Activated CD4-positive, alpha-beta memory T cell treated with anti-CD3 and anti-CD28 coated beads, Interleukin-2, amount 10 ng/mL, durations not matched to agents 7 days and 5 days (primary cell): ENCODE measurements at regions not wholly inside any gene's neighbourhood (a gene's known extent, or its start where the extent isn't known, plus 50 kb on each side); places are given as distances from the start of the nearest gene placed in this dataset.
"Not testable (repeated sequence)": the region's sequence is repeated elsewhere in the genome, so short reads cannot be mapped to it uniquely, and the experiment has no call there.

Experiments
- CTCF ChIA-PET: fragments of 350-600 bp; sonication (Branson Sonifier 250); formaldehyde crosslinking; loops from one replicate; lab custom pipeline; 2021; ENCODE audit warnings: antibody characterized with exemption, inconsistent platforms; lab: Charles Lee
- POLR2A ChIA-PET: fragments of 350-600 bp; sonication (Branson Sonifier 250); formaldehyde crosslinking; loops from one replicate; lab custom pipeline; 2021; ENCODE audit warnings: antibody characterized with exemption; lab: Charles Lee
- DNase-seq: peaks from one replicate; pipeline ENCODE4 v3.0.0-alpha.2; 2020
- H3K27ac Mint-ChIP-seq: one replicate; pipeline ENCODE4 v1.8.0; 2021; ENCODE audit warnings: mild to moderate bottlenecking, mixed read lengths
- H3K27me3 Mint-ChIP-seq: one replicate; pipeline ENCODE4 v1.8.0; 2021; ENCODE audit warnings: mixed read lengths
- H3K36me3 Mint-ChIP-seq: one replicate; pipeline ENCODE4 v1.8.0; 2021; ENCODE audit warnings: low read depth, mixed read lengths
- H3K4me1 Mint-ChIP-seq: one replicate; pipeline ENCODE4 v1.8.0; 2021; ENCODE audit warnings: mixed read lengths
- H3K4me3 Mint-ChIP-seq: one replicate; pipeline ENCODE4 v1.8.0; 2021; ENCODE audit warnings: mild to moderate bottlenecking, mixed read lengths
- H3K9me3 Mint-ChIP-seq: one replicate; pipeline ENCODE4 v1.8.0; 2021; ENCODE audit warnings: mixed read lengths

- Mint-ChIP-seq H3K27ac (no peak overlapping the region), H3K4me1 (no peaks in the 10 kb centered on the region), H3K36me3 (no peaks in the 10 kb centered on the region), H3K4me3 (no peak overlapping the region), H3K27me3 (no peaks in the 10 kb centered on the region), H3K9me3 (peaks cover 13% of the 10 kb centered on the region)
- no peak for DNase-seq
- POLR2A ChIA-PET = no interaction called here
- CTCF ChIA-PET = no interaction called here
These were observed 663.4 kb downstream of the KHDRBS2 start for GRCh38 chr6:61622601-61623000.

- ChIA-PET CTCF (no interaction called here), POLR2A (no interaction called here)
- Mint-ChIP-seq H3K4me3 (no peak overlapping the region), H3K27ac (no peak overlapping the region), H3K27me3 (no peaks in the 10 kb centered on the region), H3K4me1 (no peaks in the 10 kb centered on the region), H3K36me3 (no peaks in the 10 kb centered on the region), H3K9me3 (peaks cover 5% of the 10 kb centered on the region)
- DNase-seq = no peak
These were observed 671.9 kb downstream of the KHDRBS2 start for GRCh38 chr6:61614119-61614518.

DNA sequence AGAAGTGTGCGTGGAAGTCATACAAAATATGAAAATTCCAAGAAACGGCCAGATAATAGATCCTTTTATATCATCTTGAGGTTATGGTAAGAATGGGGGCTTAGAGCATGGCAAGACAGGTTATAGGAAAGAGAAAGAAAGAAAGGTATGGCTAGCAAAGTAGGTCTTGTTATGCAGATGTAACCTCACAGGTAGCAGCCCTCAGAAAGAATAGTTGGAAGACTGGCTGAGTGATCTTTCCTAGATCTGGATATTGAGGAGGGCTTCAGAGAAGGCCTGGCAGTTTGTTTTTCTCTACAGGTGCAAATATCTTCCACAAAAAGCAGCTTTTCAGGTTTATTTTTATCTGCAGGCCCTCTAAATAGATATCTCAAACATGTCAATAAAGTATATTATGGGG, 679.5 kb downstream of the KHDRBS2 start:
- DNase-seq = no peak
- ChIA-PET POLR2A (no interaction called here), CTCF (no interaction called here)
- Mint-ChIP-seq H3K9me3 (peaks cover 23% of the 10 kb centered on the region), H3K27ac (no peak overlapping the region), H3K36me3 (no peaks in the 10 kb centered on the region), H3K4me3 (no peak overlapping the region), H3K4me1 (no peaks in the 10 kb centered on the region), H3K27me3 (no peaks in the 10 kb centered on the region)

- H3K27ac Mint-ChIP-seq, H3K4me3 Mint-ChIP-seq, H3K27me3 Mint-ChIP-seq, H3K36me3 Mint-ChIP-seq, DNase-seq, H3K4me1 Mint-ChIP-seq, POLR2A ChIA-PET, CTCF ChIA-PET: not testable (repeated sequence)
- H3K9me3 Mint-ChIP-seq = peaks cover 25% of the 10 kb centered on the region
These were observed 680.2 kb downstream of the KHDRBS2 start for GRCh38 chr6:61605851-61606250.

- H3K4me3 Mint-ChIP-seq, DNase-seq, CTCF ChIA-PET, H3K27ac Mint-ChIP-seq, H3K36me3 Mint-ChIP-seq, POLR2A ChIA-PET, H3K27me3 Mint-ChIP-seq, H3K4me1 Mint-ChIP-seq: not testable (repeated sequence)
- peaks cover 32% of the 10 kb centered on the region for H3K9me3 Mint-ChIP-seq
These were observed 683.9 kb downstream of the KHDRBS2 start for GRCh38 chr6:61602171-61602570.

GRCh38 chr6:61592238-61592637, 693.8 kb downstream of the KHDRBS2 start:
- Mint-ChIP-seq H3K27me3 (no peaks in the 10 kb centered on the region), H3K4me3 (no peak overlapping the region), H3K4me1 (no peaks in the 10 kb centered on the region), H3K9me3 (peaks cover 10% of the 10 kb centered on the region), H3K27ac (no peak overlapping the region), H3K36me3 (no peaks in the 10 kb centered on the region)
- POLR2A ChIA-PET = no interaction called here
- CTCF ChIA-PET = no interaction called here
- DNase-seq = no peak

DNA sequence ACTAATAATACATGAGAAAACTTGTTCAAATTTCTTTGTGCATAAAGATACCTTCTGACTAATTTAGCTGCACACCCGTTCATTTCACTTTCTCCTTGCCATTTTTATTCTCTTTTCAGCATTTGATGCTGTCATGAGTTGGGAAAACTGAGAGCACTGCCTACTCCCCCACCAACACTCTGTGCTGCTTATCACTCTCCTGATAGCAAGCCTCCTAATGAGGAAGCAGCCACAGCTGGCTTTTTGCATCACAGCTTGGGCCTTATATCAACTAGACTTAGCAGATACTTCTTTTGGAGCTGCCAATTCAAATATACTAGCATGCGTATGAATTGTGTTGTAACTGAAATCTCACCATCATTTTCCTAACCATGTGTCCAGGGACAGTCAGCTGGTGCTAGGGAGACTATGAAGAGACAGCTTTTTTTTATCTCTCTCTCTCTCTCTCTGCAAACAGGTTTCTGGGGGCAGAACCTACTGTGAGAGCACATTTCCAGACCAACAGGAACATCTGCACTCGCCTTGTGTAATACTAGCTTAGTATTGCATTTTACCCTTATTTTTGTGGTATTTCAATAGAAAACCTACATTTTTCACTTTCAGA, 699.0 kb downstream of the KHDRBS2 start:
- Mint-ChIP-seq H3K27ac (no peak overlapping the region), H3K4me3 (no peak overlapping the region), H3K9me3 (peaks cover 8% of the 10 kb centered on the region), H3K27me3 (no peaks in the 10 kb centered on the region), H3K4me1 (no peaks in the 10 kb centered on the region), H3K36me3 (no peaks in the 10 kb centered on the region)
- no peak for DNase-seq
- ChIA-PET POLR2A (no interaction called here), CTCF (interaction anchor here (0.6 kb wide), 1 partner anchor 258 kb away, joined by 3 read pairs; no protein-coding TSS in a partner anchor)

DNA sequence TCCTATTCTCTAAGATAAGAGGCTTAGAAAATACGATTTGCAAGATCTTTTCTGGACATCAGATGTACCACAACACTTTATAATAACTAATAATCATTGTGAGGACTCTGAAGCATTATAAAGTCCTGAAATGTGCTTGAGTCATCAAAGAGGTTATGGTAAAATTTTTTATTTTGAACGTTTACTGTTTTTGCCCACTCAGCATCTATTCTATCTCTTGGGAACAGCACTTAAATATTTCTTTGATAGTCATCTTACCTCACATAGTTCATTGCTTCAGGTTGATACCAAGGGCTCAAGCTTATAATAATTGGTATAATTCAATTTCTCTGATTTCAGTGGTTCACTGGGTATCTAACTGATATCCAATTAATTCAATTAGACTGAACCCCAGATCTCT, 700.5 kb downstream of the KHDRBS2 start:
- ChIA-PET POLR2A (no interaction called here), CTCF (no interaction called here)
- DNase-seq = no peak
- Mint-ChIP-seq H3K36me3 (no peaks in the 10 kb centered on the region), H3K27me3 (no peaks in the 10 kb centered on the region), H3K9me3 (peaks cover 5% of the 10 kb centered on the region), H3K4me3 (no peak overlapping the region), H3K4me1 (no peaks in the 10 kb centered on the region), H3K27ac (no peak overlapping the region)

DNA sequence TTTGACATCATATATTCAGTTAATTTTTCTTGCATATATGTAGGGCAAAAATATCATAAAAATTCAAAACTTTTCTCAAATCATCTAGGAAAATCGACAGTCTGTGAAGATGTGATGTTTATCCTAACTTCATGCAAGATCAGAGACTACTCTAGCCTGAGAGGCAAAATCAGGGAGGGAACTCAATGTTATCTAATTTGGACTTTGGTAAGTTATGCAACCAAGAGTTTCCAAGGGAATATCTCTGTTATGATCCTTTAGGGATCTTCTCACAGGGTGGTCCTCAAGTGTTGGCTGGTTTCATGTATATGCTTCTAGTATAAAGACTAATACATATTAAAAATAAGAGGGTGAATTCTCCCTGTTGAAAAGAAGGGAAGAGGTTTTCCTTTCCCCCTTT, 723.9 kb downstream of the KHDRBS2 start:
- peaks cover 24% of the 10 kb centered on the region for H3K9me3 Mint-ChIP-seq
- ChIA-PET CTCF (no interaction called here), POLR2A (no interaction called here)
- no peak overlapping the region for H3K4me3 Mint-ChIP-seq
- no peak for DNase-seq
- H3K4me1 Mint-ChIP-seq = no peaks in the 10 kb centered on the region
- H3K36me3 Mint-ChIP-seq = no peaks in the 10 kb centered on the region
- no peak overlapping the region for H3K27ac Mint-ChIP-seq
- H3K27me3 Mint-ChIP-seq = no peaks in the 10 kb centered on the region

- peaks cover 20% of the 10 kb centered on the region for H3K9me3 Mint-ChIP-seq
- no peak for DNase-seq
- H3K27me3 Mint-ChIP-seq = no peaks in the 10 kb centered on the region
- POLR2A ChIA-PET = no interaction called here
- H3K36me3 Mint-ChIP-seq = no peaks in the 10 kb centered on the region
- H3K27ac Mint-ChIP-seq = no peak overlapping the region
- H3K4me1 Mint-ChIP-seq = no peaks in the 10 kb centered on the region
- CTCF ChIA-PET = no interaction called here
- no peak overlapping the region for H3K4me3 Mint-ChIP-seq
These were observed 727.2 kb downstream of the KHDRBS2 start for GRCh38 chr6:61558796-61559195.

DNA sequence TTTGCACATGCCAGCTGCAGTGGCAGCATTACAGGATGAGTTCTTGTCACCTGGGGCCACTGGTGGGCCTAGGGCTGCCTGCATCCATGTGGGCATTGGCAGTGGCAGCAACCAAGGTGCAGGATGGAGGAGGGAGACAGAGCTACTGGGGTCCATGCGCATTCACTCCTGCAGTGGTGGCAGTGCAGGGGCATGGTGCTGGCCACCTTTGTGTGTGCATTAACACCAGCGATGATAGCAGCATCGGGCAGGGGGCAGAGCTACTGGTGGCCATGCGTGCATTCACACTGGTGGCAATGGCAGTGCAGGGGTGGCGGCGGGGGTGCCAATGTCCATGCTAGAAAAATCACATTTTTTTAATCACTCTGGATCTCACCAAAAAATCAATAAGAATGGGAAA, 730.0 kb downstream of the KHDRBS2 start:
- H3K9me3 Mint-ChIP-seq = peaks cover 22% of the 10 kb centered on the region
- POLR2A ChIA-PET = no interaction called here
- H3K4me1 Mint-ChIP-seq = no peaks in the 10 kb centered on the region
- CTCF ChIA-PET = no interaction called here
- no peaks in the 10 kb centered on the region for H3K36me3 Mint-ChIP-seq
- H3K27me3 Mint-ChIP-seq = no peaks in the 10 kb centered on the region
- no peak overlapping the region for H3K27ac Mint-ChIP-seq
- DNase-seq = no peak
- no peak overlapping the region for H3K4me3 Mint-ChIP-seq

- no peaks in the 10 kb centered on the region for H3K4me1 Mint-ChIP-seq
- CTCF ChIA-PET = no interaction called here
- H3K4me3 Mint-ChIP-seq = no peak overlapping the region
- no peaks in the 10 kb centered on the region for H3K36me3 Mint-ChIP-seq
- no peak overlapping the region for H3K27ac Mint-ChIP-seq
- no peaks in the 10 kb centered on the region for H3K27me3 Mint-ChIP-seq
- H3K9me3 Mint-ChIP-seq = peaks cover 32% of the 10 kb centered on the region
- POLR2A ChIA-PET = no interaction called here
- DNase-seq = no peak
These were observed 747.2 kb downstream of the KHDRBS2 start for GRCh38 chr6:61538801-61539200.

GRCh38 chr6:61532749-61533148, 753.3 kb downstream of the KHDRBS2 start:
- H3K36me3 Mint-ChIP-seq, H3K27me3 Mint-ChIP-seq, H3K4me3 Mint-ChIP-seq, H3K27ac Mint-ChIP-seq, CTCF ChIA-PET, POLR2A ChIA-PET, DNase-seq, H3K4me1 Mint-ChIP-seq: not testable (repeated sequence)
- H3K9me3 Mint-ChIP-seq = peaks cover 38% of the 10 kb centered on the region
